ENCODE measurements at regions not wholly inside any gene's neighbourhood (a gene's known extent, or its start where the extent isn't known, plus 50 kb on each side); places are given as distances from the start of the nearest gene placed in this dataset.

DNA sequence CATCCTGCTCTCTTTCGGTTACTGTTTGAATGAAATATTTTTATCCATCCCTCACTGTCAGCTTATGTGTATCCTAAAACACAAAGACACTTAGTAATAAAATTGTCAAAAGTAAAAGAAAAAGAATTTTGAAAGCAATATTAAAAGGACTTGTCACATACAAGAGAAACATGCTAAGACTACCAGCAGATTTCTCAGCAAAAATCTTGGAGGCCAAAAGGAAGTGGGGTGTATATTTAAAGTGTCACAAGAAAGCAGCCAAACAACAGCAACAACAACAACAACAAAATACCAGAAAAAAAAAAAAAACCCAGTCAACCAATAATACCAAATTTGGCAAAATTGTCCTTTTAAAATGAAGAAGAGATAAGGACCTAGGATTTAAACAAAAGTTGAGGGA lies 678.7 kb upstream of the TYRP1 start:
- TF ChIP-seq, protein P1, sequence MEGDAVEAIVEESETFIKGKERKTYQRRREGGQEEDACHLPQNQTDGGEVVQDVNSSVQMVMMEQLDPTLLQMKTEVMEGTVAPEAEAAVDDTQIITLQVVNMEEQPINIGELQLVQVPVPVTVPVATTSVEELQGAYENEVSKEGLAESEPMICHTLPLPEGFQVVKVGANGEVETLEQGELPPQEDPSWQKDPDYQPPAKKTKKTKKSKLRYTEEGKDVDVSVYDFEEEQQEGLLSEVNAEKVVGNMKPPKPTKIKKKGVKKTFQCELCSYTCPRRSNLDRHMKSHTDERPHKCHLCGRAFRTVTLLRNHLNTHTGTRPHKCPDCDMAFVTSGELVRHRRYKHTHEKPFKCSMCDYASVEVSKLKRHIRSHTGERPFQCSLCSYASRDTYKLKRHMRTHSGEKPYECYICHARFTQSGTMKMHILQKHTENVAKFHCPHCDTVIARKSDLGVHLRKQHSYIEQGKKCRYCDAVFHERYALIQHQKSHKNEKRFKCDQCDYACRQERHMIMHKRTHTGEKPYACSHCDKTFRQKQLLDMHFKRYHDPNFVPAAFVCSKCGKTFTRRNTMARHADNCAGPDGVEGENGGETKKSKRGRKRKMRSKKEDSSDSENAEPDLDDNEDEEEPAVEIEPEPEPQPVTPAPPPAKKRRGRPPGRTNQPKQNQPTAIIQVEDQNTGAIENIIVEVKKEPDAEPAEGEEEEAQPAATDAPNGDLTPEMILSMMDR (conservative IDR thresholded peaks at IDR 0.05; ENCODE audit: low read depth, low read length), result no peak
- no peak for TF ChIP-seq EZH2 (IDR thresholded peaks at IDR 0.05; ENCODE audit: borderline replicate concordance, low read depth, low read length, poor library complexity, severe bottlenecking)
